Peyer's patch (tissue), 4 donors: ENCODE measurements at regions not wholly inside any gene's neighbourhood (a gene's known extent, or its start where the extent isn't known, plus 50 kb on each side); places are given as distances from the start of the nearest gene placed in this dataset.

ENCODE experiments used
- CTCF ChIP-seq, 6 experiments: fragments of 450-650 bp in 4 of 6; fragments of 200-600 bp in 2 of 6; sonication (generic) in 1 of 6; IDR thresholded peaks; one replicate each; pipeline ENCODE4 v1.5.1; 2017 to 2019; ENCODE audit warnings: antibody characterized with exemption in 6 of 6, mild to moderate bottlenecking in 3 of 6, moderate library complexity in 1 of 6
- POLR2A ChIP-seq, 2 donors: fragments of 450-650 bp; IDR thresholded peaks; one replicate each; pipeline ENCODE4 v1.5.1; 2017; ENCODE audit warnings: antibody characterized with exemption in 2 of 2, mild to moderate bottlenecking in 2 of 2, moderate library complexity in 2 of 2

- TF ChIP-seq CTCF (IDR thresholded peaks at IDR 0.05) (no peak), POLR2A (IDR thresholded peaks at IDR 0.05) (no peak)
Measured at GRCh38 chr13:105147461-105147860, 1388.0 kb downstream of the EFNB2 start.
